GM21786 (cell line): ENCODE measurements at regions not wholly inside any gene's neighbourhood (a gene's known extent, or its start where the extent isn't known, plus 50 kb on each side); places are given as distances from the start of the nearest gene placed in this dataset.
"Not testable (repeated sequence)": the region's sequence is repeated elsewhere in the genome, so short reads cannot be mapped to it uniquely, and the experiment has no call there.

ENCODE experiments used
- ATAC-seq: cut with Tn5 transposase; IDR thresholded peaks from one replicate; pipeline ENCODE4 v1.9.1; 2021; ENCODE audit not compliant: unreplicated experiment

DNA sequence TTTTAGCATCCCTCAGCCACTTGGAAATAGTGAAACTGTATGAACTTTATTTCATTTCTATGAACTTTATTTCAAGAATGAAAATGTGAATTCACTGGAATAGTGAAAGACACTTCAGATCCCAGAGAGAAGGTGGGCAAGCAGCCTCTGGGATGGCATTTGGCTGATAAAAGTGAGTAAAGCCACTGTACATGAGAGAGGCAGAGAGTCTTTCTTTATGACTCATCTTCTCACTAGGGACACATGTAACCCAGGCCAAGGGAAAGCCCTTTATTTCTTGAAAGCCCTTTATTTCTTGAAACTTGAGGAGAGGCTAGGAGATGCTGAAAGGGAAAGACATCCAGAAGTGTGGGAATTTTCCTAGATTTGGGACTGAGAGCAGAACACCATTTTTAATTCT, 148.9 kb upstream of the SMIM30 start:
- peak; percentile 76 for ATAC-seq

DNA sequence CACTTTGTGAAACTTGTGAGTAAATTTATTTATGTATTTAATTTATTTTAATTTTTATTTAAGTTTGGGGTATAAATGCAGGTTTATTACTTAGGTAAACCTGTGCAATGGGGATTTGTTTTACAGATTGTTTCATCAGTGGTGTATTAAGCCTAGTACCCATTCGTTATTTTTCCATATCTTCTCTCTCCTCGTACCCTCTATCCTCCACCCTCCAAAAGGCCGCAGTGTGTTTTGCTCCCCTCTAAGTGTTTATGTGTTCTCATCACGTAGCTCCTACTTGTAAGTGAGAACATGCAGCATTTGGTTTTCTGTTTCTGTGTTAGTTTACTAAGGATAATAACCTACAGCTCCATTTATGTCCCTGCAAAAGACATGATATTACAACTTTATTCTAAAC, 145.4 kb upstream of the SMIM30 start:
- no peak for ATAC-seq

DNA sequence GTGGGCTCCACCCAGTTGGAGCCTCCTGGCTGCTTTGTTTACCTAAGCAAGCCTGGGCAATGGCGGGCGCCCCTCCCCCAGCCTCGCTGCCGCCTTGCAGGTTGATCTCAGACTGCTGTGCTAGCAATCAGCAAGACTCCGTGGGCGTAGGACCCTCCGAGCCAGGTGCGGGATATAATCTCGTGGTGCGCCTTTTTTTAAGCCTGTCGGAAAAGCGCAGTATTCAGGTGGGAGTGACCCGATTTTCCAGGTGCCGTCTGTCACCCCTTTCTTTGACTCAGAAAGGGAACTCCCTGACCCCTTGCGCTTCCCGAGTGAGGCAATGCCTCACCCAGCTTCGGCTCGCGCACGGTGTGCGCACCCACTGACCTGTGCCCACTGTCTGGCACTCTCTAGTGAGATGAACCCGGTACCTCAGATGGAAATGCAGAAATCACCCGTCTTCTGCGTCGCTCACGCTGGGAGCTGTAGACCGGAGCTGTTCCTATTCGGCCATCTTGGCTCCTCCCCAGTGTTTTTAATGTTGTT, 144.9 kb upstream of the SMIM30 start:
- not testable (repeated sequence) for ATAC-seq

DNA sequence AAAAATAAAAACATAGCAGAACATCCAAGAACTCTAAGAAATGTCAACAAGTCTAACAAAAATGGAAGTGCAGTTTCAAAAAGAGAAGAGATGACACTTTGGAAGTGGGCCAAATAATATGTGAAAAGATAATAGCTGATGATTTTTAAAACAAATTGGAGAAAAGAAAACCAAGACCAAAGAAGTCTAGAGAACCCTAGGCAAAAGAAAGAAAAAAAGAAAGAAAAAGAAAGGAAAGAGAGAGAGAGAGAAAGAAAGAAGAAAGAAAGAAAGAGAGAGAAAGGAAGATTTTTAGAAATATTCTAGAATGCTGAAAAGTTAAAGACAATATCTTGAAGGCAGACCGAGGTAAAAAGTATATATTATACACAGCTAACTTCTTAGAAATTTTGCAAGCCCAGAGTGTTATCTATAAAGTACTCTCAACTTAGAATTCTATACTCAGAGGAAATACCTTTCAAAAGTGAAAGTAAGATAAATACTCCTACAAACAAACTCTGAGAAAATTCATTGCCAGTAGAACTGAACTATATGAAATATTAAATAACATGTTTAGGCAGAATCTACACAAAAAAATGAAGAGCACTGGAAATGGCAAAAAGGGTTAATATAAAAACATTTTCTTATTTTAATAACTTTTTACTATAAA, 138.7 kb upstream of the SMIM30 start:
- ATAC-seq, result no peak

DNA sequence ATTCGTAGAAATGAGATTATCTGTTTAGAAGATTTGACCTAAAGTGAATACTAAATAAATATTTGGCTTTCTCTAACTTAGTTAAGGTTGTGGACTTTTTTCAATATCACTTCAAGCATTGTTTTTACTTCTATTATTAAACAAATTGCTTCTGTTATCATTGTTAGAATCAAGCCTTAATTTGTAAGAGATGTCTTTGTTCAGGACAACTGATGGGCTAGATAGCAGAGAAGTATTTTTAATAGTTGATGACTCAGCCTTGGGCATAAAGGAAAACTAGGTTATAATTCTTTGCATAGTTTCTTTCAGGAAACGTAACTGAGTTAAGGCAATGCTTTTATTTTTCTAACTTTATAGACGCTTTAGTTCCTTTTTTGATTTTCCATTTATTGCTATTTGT, 128.8 kb upstream of the SMIM30 start:
- ATAC-seq, result no peak

DNA sequence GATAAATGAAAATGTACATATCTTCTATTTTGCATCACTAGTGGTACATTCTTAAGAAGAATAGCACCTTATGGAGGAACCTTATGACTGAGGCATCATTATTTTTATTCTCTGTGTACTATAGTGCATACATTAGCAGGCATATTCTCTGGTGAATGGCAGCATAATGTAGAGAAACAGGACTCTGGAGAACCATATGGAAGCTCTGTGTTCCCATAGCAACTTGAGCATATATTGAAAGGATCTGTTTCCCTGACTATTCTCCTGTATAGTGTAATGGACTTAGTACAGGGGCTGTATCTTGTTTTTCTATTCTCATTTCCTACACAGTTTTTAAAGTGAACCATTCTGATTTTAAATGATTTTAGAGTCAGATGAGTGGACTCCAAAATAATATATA, 128.4 kb upstream of the SMIM30 start:
- no peak for ATAC-seq

DNA sequence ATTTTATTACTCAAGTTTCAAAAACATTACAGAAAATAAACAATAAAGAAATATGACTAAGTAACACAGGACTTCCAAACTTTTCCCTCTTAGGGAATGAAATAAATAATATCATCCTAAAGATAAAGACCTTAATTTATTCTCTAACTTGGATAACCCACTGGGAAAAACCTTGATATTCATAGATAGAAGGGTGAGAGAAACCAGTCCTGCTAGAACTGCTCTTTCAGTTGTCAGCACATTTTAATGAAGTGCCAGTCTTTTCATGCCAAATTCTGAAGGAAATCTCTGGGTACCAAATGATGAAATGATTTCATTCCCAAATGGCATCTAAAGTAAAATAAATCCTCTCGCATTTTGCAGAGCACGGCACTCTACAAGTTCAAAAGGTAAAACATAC, 114.5 kb upstream of the SMIM30 start:
- ATAC-seq, result no peak

DNA sequence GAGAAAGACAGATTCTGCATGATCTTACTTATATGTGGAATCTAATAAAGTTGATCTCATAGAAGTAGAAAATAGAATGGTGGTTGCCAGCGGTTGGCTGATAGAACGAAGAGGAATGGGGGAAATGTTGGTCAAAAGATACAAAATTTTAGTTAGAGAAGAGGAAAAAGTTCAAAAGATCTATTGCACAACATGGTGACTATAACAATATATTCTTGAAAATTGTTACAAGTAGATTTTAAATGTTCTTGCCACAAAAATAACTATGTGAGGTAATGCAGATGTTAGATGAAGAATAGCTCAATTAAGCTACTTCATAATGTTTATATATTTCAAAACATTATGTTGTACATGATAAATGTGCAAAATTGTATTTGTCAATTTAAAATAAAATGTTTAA, 112.3 kb upstream of the SMIM30 start:
- no peak for ATAC-seq

DNA sequence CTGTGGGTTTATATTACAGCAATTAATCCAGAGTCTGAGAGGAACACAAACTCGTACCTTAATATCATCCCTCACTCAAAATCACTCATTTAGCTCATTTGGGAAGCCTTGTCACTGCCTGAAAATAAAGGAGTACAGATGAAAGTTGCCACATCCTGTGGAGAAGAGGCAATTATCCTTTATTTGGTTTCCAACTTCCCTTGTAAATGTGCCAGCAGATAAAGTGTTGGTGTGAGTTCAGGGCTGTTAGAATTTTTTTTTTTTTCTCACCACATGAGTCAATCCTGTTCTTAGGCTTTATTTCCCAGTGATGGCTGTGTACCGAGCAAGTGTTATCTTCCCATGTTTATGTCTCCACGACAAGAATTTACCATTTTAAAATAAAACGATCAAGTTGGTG, 99.0 kb upstream of the SMIM30 start:
- ATAC-seq, result no peak

DNA sequence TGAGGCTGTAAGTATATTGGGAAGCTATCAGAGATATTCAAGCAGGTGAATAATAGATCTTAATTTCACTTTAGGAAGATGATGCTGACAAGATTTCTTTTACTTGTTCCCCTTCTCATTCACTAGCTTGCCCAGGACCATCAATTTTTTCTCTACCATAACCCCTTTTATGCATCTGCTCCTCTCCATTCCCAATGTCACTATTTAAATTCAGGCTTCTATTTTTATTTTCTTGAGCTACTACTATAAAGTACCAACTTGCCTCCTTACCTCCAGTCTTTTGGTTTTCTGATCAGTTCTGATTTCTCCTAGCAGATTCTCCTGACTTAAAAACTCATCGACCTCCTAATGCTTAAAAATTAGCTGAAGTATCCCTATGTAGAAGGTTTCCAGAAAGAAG, 97.7 kb upstream of the SMIM30 start:
- no peak for ATAC-seq

DNA sequence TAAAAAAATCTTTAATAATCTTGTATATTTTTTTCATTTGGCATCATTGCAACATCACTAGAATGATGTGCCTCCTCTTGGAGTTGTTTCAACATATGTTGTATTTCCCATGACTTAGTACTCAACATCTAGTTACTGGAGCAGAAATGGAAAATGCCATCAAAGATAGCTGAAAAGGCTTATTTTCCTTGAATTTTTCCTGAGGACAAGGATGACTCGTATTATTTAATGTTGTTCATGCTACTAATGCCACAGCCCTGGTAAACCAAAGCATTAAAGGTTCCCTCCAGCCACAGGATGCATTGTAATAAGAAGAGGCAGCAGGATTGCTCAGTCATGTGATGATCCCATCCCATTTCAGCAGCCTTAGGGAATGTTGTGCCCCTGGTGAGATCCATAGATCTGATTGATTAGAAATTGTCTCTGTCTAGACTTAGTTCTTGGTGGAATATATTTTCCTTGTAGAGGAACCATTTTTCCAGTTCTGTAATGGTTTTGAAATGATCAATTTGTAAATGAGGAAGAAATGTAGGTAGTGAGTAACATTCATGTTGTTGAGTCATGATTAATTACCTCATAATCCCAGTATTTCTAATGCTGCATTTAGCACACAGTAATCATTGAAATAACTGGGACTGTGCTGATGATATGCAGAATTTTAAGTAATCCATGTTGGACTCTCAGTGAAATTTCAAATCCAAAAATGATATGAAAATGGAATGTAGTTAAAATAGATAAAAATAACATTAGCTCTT, 91.3 kb upstream of the SMIM30 start:
- ATAC-seq, result no peak

DNA sequence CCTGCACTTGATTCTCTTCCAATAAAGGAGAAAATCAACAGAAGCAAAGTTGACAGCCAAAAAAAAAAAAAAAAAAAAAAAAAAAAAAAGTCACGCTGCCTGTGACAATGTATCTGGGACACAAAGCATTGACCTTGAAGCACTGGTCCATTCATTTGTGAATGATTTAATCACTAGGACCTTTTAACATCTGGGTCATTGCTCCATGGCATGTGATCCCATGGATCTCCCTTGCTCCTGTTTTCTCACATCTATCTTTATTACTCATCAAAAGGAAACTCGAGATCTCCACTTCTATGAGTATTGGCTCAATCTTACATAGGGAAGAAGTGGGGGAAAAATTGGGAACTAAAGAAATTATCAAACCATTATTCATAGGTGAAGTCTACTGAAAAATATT, 89.6 kb upstream of the SMIM30 start:
- ATAC-seq, result no peak

DNA sequence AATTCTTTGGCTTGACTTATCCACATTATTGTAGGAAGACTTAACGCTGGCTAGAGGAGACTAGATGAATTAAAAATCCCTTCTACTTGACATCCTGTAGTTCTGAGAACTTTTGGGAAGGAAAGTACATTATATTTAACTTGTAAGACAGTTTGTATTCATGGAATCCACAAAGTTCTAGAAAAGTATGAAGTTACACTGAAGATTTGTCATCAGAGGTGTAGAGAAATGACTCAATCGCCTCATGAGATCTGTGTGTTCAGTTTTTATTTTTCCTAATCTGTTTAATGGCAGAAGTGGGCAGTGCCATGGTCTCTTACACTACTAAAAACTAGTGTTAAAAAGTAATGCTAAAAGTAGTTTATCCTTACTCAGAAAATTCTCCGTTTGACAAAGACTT, 89.1 kb upstream of the SMIM30 start:
- no peak for ATAC-seq

DNA sequence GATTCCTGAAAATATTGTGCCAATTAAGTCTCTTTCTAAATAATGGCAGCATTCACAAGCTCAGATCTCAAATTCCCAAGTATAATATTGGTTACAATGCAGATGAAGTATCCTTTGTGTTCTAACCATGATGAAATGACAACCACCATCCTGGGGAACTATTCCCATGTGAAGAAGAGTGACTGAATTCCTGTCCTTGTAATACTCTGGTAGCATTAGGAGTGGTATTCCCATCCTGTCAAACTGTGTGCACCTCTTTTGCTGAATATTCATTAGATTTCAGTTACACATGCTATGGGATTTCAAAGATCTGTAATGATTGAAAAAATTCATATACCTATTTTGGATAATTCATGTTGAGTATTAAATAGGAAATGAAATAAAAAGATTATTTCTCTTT, 86.1 kb upstream of the SMIM30 start:
- ATAC-seq, result no peak

DNA sequence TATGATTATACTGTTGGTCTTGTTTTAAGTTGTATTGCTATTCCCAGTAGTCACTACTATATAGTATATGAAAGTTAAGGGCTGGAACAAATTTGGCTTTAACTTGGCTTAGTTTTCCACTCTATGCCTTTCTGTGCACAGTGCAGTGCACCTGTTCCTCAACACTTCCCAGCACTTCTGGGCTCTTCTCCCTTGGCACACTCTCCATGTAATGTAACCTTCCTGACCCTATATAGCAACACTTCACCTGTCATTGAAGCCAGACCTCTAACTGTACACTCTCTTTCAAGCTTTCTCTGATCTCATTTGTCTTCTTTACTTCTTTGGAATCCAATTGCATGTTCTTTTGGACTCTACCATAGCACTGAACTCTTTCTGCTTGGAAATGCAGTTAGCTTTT, 83.9 kb upstream of the SMIM30 start:
- ATAC-seq, result no peak

DNA sequence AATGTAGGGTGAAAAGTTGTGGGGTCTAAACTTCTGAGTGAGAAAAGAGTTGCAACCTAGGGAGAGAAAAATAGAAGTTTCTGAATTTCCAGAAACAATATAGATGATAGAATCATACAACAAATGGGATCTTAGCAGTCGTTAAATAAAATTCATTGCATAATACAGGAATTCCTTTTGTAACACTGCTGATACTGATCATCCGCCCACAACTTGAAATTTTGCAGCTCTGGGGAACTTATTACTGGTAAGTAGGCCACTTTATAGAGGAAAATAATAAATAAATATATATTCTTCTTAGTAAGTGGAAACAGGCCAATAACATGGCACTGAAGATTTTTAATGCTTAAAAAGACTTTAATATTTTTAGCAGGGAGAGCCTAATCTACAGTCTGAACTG, 81.9 kb upstream of the SMIM30 start:
- no peak for ATAC-seq

DNA sequence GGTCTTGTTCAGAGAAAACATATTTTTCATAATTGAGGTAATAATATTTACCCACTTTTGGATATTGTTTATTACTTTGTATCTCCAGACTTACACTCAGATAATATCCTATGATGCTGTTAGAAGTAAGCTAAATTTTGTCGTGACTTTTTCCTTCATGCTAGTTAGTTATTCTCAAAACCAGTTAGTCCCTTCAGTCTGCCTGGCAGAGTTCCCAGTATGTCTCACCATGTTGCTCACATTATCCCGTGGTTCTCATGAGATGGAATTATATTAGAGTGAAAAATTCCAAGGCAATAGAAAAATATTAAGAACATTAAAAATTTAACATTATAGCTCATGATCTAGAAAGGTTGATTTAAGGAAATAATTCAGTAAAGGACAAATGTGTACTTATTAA, 81.5 kb upstream of the SMIM30 start:
- no peak for ATAC-seq

DNA sequence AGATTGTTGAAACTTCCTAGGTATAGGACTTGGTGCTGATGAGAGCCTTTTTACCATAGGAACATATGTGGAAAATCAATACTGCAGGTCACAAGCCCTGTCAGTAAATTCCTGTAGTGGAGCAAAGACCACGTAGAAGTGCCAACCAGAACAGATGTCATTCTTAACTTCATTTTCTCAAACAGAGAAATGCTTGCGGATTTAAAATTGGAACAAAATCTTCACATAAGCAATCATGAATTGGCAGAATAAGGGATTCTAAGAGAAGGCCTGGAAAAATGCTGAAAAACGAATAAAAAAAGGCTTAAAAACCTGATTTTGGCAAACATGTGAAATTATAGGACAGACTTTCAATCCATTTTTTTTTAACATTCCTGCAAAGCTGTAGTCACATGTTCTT, 80.8 kb upstream of the SMIM30 start:
- no peak for ATAC-seq

DNA sequence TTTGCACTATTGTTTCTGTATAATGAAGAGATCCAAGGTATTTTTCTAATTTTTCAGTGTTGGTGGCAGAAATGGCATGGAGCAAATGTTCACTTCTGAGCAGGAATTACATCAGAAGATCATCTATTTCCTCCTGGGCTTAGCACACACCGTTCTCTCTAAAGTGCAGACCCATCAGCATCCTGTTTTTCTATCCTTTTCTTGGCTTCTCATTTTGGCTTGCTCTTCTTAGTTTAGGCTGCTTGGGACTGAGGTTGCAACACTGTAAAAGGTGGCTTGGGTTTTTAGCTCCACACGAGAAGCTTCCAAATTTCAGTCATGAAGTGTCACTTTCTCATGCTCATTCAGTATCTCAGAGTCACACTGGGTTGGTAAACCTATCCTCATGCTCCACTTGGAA, 79.9 kb upstream of the SMIM30 start:
- no peak for ATAC-seq

DNA sequence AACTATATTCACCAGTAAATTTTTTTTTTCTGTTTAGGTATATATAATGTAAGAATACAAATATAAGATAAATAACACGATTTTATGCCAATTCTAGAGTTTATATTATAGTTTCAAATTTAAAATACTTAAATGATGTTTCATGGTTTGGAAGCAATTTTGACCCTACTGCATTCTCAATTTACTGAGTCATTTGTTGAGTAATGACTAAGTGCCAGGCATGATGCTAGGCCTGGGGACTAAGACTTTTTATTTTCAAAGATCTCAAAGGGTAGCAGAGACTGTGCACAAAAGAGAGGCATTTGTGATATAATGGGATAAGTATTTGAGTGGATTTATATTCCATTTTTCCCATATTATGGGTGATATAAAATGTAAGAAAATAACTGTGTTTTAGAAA, 78.9 kb upstream of the SMIM30 start:
- no peak for ATAC-seq

DNA sequence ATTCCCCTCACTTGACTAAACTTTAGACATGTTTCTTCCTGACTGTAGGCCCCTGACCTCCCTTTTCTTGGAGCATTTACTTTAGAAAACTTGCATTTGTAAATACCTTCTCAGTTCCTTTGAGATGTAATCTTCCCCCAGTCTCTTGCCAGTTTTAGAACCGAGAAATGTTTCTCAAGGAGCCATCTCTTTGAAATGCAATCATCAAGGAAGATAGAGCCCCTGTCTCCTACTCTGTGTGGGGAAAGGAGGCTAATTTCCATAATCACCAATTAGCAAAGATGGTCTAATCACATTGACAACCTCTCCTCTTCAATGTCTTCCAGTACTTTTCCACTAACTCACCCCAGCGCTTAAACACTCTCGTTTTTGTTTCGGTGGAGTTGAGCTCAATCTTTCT, 70.0 kb upstream of the SMIM30 start:
- no peak for ATAC-seq

DNA sequence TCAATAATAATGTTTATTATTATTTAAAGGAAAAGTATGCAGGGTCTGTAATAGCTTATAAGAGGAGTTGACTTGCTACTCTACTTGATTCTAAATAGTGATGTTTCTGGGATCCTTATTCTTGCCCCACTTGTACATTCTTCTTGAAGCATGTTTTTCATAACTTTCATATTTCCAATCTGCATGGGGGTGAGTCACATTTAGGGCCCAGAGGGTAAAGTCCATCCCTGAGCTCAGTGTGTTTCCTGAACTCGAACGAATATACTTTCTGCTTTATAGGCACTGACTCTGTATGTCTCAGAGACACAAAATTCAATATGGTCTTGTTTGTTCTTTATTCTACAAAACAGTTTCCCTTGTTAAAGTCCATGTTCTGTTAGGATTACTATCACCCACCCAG, 61.0 kb upstream of the SMIM30 start:
- no peak for ATAC-seq

DNA sequence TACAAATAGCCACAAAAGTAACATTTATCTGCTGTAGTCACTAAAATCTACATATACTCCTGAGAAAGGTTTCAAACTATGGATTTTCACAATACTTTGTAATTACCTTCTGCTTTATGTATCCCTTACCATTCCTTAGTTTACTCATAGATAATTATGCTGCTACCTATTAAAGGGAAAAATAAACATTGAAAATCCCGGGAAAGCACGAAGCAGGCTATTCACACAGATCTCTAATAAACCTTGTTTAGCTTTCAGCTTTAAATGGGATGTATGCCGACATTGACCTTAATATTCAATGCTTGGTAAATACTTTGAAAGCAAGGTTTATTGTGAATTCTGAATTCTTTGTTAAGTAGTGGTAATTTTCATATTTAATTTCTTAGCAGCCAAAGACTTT, 58.5 kb upstream of the SMIM30 start:
- no peak for ATAC-seq
